Fibroblast of skin of right quadriceps (primary cell): ENCODE measurements at regions not wholly inside any gene's neighbourhood (a gene's known extent, or its start where the extent isn't known, plus 50 kb on each side); places are given as distances from the start of the nearest gene placed in this dataset.

ENCODE experiments used
- DNase-seq: peaks from one replicate; pipeline ENCODE4 v3.0.0-alpha.2; 2013

DNA sequence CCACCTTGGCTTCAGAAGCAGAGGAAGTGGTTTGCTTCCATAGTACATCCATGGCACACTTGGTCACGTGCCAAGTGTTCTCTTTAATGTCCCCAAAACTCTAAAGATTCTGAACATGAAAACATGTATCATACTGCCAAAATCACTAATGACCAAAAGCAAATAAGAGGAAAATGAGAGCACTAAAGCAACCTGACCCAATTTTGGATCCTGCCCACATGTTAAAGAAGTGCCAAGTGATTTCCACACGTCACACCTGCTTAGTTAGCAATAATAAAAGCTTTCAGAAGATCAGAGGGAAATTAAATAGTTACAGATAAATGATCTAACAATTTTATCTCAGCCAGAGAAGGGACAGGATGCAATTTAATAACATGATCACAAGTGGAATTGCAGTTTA is 1170.0 kb downstream of the XPNPEP1 start:
- no peak for DNase-seq

DNA sequence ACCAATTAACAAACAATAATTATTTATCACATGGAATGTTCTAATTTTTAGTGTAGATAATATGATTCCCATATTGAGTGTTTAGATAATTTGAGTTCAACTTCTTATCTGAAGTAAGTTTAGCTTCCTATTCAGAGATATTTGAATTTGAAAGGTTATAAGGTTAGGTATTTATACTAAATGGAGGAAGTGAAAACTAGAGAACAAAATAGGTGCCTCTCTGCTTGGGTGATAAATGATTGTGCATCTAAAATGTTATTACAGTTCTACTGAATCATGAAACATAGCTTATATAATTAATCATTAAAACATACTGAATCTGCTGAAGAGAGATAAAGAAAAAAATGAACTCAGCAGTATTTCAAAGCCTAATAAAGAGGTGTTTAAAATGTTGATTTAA is 1174.3 kb downstream of the XPNPEP1 start:
- DNase-seq, result no peak

DNA sequence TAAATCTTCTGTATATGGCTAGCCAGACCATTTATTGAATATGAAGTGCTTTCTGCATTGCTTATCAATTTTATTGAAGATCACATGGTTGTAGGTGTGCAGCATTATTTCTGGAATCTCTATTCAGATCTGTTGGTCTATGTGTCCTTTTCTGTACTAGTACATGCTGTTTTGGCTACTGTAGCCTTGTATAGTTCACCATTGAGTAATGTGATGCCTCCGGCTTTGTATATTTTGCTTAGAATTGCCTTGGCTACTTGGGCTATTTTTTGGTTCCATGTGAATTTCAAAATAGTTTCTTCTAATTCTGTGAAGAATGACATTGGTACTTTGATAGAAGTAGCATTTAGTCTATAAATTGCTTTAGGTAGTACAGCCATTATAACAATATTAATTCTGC is 1187.2 kb downstream of the XPNPEP1 start:
- DNase-seq, result no peak

DNA sequence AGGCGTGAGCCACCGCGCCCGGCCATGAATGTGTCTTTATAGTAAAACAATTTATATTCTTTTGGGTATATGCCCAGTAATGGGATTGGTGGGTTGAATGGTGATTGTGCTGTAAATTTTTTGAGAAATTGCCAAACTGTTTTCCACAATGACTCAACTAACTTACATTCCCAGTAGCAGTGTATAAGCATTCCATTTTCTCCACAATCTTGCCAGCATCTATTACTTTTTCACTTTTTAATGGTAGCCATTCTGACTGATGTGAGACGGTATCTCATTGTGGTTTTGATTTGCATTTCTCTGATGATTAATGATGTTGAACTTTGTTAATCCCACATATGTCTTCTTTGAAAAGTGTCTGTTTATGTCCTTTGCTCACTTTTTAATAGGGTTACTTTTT is 1187.9 kb downstream of the XPNPEP1 start:
- peak; percentile 94 for DNase-seq

DNA sequence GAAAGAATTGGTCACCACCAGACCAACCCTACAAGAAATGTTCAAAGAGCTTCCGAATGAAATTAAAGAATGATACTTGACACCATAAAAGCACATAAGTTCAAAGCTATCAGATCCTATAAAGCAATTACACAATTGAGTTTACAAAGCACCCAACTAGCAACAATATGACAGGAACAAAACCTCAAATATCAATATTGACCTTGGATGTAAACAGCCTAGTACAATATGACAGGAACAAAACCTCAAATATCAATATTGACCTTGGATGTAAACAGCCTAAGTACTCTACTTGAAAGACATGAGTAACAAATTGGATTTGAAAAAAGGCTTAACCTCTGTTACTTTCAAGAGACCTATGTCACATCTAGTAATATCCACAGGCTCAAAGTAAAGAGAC is 1201.4 kb downstream of the XPNPEP1 start:
- DNase-seq, result no peak

DNA sequence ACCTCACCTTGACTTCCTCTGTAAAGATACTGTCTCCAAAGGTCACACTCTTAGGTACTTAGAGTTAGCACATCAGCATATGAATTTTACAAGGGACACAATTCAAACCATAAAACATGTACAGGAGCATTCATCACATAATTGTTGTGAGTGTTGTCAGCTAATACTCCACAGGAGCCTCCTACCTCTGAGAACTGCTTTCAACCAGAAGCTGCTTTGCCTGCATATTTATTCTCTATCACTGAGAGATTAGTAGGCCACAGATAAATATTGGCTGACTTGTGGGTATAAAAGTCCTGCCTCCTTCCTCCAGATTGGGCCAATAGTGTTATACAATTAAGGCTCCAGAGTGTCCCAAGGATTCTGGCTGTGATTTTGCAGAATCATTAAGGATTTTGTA is 1207.0 kb downstream of the XPNPEP1 start:
- no peak for DNase-seq

DNA sequence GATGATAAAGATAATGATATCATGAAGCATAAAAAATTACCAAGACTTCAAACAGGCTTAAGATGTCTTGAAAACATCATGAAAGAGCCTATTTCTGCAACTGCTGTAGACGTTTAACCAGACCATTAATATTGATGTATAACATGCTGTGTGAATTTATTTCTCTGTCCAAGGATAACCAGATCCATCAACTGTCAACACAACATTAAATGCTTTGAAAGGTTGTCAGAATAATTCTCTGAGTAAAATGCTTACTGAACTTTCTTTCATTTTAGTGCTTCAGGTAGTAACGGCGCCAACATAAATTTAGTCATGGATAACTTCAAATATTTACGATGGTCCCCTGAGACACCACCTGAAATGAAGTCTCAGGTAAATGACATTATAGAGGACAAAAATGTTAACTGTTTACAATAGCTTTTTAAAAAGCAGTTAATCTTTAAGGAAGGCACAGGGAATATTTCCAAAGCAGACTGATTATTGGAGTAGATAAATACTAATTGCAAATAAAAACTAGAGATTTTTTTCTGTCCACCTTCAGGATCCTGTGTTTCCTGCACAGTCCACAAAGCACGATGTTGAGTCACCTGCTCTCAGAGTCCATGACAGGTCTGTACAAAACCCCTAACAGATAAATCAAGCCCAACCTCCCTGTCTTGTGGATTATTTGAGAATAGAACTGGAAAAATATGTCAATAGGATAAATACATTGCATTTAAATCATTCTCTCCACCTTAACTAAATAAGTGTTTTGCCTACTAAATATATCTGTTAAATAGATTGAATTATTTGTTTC is 1213.2 kb downstream of the XPNPEP1 start:
- DNase-seq, result no peak

DNA sequence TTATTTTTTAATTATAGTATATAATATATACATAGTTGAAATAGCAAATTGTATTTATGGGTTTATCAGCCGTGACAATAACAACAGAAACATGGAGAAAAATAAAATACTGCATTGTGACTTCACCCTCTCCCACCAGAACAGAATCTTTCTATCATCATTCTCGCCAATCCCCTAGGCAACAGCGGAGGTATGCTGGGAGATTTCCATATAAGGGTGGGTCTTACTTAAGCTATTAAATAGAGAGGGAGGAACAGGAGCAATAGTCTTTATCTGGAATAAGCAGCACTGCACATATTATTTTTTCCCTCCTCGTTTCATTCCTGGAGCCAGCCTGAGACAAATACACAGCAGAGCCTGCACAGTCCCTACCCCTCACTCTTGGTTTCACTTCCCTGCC is 1214.9 kb downstream of the XPNPEP1 start:
- no peak for DNase-seq

DNA sequence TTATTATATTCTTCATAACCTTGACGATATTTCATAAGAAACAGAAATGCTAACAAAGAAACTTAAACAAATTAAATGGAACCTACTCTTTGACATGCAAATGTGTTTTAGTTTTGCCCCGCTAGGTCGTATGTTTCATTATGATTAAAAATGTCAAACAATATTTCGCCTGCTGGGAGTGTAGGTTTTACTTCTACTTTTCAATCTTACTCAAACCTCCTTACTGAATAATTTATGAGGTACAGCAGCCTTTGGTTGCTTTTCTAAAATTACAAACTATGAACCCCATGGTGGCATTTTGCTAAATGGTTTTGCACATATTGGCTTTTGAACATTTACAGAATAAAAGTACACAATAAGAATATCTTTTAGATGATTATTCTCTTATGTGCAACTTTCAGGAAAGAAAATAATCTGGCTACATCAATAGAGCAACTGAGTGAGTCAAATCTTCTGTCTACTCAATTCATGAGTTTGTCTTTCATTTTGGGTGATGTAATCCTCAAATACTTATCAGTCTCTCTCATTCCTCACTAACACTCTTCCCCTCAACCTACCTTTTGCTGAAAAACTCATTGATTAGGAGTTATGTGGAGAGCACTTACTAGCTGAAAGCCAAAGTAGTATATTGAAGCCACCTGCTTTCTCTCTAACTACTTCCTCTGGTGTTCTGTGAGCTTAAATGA is 1226.4 kb downstream of the XPNPEP1 start:
- no peak for DNase-seq

DNA sequence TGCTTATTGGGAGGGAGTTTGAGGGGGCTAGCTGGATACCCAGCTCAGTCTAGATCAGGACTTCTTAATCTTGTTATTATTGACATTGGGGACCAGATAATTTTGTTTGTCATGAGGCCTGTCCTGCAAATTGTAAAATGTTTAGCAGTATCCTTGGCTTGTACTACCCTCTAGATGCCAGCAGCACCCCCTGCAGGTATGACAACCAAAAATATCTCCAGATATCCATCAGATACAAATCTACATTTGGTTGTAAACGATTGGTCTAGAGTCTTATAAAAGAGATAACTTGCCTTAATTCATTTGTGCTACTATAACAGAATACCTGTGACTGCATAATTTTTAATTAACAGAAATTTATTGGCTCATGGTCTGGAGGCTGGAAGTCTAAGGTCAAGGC is 1232.2 kb downstream of the XPNPEP1 start:
- no peak for DNase-seq

DNA sequence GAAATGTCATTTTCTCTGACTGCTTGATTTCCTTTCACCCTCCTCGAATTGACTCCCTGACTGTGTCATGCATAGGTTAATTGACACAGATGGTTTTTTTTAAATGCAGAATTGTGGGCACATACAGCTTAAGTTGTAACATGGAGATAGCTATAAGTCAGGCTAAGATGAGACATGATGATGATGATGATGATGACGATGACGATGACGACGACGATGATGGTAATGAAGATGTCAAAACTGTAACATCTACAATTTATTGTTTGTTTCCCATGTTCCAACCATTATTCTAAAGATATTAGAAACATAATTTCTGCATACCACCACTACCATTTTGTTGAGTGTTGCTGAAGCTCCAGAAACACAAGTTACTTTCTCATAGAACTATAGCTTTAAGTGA is 1232.8 kb downstream of the XPNPEP1 start:
- no peak for DNase-seq

DNA sequence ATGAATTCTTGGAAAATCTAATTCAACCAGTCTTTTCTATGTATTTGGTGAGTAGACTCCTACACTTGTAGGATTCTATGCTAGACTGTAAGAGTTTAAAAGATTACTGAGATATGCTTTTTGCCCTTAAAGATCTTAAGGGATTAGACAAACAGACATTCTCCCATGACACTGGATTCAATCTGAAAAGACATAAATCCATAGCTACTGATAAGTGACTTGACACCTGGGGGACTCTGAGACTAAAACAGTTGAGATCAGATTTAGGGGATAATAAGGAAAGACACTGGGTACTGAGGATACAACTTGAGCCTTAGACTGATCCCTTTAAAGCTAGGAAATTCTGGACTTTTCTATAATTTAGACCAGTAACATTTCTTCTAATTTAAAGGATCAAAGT is 1233.4 kb downstream of the XPNPEP1 start:
- DNase-seq, result no peak

DNA sequence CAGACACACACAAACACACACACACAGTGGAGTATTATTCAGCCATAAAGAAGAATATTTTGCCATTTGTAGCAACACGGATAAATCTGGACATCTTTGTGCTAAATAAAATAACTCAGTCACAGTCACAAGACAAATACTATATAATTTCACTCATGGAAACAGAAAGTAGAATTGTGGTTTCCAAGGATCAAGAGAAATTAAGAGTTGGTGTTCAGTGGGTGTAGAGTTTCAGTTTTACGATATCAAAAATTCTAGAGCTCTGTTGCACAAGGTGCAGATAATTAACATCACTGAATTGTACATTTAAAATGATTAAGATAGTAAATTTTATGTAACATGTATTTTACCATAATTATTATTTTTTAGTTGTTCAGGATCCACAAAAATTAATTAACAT is 1235.0 kb downstream of the XPNPEP1 start:
- no peak for DNase-seq

DNA sequence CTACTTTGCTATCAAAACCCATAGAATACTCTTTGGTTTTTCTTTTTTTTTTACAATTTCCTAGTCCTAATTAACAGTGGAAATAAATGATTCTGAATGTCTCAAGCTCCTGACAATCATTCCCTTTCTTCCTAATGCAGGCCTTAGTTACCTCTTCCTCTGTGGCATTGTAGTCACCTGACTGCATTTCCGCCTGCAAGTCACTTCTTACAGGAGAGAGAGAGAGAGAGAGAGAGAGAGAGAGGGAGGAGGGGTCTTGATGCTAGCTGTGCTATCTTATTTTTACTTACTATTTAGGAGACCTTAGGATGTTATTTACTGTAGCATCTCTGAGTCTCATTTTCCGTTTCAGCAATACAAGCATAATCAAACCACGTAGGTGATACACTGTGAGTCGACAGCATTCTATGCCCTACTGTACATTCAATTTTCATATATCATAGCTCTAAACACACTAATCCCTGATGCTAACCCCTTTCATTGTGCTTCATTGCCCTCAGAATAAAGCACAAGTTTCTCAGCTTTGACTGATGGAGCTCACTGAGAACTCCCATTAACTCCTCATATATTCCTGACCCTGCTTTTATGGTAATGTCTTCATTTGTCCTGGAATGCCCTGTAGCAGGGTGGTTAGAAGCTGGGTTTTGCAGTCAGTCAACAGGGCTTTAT is 1237.3 kb downstream of the XPNPEP1 start:
- no peak for DNase-seq

DNA sequence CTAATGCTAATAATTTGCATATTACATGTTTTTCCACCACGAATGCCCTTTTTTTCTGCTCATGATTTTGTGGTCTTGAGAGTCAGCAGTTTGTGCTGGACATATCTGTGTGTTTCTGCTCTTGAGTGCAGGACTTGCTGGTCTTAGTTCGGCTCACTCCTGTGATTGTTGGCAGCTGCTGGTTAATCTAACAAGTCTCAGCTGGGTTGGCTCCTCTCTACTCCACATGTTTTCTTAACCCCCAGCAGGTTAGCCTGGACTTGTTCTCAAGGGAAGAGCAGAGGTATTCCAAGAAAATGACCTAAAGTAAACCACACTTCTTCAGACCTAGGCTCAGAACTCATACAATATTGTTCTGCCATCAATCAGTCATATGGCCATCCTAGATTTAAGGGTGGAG is 1238.9 kb downstream of the XPNPEP1 start:
- peak; percentile 25 for DNase-seq

DNA sequence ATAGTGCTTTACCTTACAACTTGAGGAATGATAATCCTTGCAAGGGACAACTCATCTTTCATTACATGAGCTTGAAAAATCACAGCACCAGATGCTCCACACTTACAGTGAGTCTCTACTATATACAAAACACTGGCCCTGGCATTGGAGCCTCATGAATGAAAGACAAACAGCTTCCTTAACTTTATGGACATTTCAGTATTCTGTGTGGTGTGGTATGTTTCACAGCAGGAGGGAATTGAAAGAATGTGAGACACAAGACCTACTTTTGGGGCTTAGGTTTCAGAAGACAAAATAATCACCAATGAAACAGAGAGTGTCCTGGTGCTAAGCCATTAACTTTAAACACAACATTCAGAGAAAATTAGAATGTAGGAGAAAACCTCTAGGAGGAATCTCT is 1249.6 kb downstream of the XPNPEP1 start:
- peak; percentile 31 for DNase-seq

DNA sequence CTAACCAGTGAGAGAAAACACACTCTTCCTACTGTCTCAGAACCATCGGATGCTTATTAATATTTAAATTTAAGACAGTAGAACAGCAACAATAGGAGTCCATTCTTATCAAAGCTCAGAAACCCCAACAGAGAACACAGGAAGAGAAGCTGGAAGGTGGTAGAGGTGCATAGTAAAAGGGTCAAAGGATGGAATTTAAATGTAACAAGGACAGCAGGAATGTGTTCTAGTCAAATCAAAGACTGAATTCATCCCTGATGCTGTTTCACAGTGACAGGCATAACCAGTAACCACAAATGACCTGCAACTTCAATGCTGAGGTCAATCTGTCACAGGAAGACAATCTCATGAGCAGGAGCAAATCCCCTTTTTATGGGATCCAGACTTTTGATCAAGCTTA is 1259.7 kb downstream of the XPNPEP1 start:
- DNase-seq, result no peak

DNA sequence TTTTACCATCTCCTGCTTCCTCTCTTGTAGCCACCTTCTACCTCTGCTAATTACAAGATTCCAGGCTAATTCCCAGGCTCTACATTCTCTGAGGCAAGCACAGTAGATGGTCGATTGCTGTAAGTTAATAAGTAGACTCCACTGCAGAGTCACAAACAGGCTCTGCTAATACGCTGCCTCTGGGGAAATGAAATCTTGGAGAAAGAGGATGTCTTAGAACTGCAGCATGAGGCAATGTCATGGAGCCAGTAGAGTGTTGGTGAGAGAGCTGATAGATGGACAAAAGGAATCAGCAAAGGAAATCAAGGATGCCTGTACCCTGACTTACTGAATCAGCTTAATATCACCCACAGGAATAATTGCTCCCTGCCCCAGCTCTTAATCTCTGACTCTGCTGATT is 1260.3 kb downstream of the XPNPEP1 start:
- DNase-seq, result no peak

DNA sequence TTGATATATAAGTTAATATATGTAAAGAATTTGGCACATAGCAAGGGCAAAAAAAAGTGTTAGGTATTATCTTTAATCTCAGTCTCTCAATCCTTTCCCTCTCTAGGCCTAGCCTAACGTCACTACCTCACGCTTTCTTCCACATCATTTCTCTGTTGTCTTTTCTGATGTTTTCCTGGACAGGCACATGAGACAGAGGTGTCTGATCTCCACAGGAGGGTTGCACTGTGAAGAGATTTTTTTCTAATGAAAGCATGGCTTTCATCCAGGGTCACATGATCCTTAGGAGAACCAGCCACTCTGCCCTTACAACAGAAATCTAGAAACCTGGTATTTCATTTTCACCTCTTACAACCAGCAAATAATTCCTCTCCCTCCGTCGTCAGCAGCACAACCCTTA is 1268.3 kb downstream of the XPNPEP1 start:
- DNase-seq, result no peak

DNA sequence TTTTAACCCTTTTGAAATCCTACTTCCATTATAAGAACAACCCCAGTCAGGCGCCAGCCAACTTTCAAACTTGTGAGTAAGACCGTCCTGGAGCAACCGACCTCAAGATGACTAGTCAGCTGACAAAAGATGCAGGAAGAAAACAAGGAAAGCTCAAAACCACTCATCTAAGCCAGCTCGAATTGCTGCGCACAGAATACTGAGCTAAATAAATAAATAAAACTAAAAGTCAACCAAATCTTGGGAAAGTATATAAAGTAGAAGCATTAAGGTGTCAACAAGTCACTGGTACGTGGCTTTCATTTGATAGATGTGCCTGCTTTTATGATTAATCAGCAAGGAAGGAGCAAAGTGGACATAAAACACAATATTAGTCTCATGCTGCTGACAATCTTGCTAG is 1269.8 kb downstream of the XPNPEP1 start:
- peak; percentile 66 for DNase-seq

DNA sequence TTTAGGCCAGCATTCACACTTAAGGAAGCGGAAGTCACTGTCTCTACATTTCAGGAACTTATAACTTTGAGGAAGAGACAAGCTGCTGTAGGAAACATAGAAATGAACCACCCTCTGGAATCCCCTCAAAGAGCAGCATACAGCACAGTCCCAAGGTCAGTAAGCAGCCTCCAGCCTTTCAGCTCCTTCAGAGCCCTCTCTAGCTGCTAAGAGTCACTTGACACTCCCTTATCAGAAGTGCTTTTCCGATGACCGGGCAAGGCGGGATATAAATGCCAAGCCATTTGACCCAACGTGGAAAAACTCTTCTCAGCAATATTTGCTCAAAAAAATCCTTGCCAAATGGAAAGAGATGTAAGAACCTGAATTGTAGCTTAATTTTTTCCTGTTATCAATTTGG is 1284.3 kb downstream of the XPNPEP1 start:
- no peak for DNase-seq

DNA sequence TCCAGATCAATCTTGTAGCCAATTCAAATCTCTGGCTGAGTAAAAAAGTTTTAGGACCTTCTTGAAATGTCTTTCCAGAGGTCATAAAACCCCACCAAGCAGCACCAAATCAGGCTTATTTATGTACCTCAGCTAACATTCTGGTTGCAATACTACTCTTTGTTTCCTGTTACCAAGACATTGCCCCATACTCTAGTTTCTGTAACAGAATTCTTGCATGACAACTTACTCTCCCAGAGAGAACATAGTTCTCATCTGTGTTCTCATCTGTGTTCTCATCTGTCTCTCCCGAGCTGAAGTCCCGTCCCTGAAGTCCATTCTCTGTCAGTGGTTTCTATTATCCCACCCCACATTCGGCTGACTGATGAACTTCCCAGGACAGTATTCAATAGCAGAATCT is 1285.1 kb downstream of the XPNPEP1 start:
- no peak for DNase-seq

DNA sequence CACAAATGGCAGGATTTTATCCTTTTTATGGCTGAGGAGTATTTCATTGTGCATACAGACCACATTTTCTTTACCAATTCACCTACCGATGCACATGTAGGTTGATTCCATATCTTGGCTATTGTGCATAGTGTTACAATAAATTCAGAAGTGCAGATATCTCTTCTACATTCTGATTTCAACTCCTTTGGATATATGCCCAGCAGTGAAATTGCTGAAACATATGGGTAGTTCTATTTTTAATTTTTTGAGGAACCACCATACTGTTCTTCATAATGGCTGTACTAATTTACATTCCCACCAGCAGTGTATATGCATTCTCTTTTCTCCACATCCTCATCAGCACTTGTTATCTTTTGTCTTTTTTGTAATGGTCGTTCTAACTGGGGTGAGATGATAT is 1290.3 kb downstream of the XPNPEP1 start:
- peak; percentile 3 for DNase-seq

DNA sequence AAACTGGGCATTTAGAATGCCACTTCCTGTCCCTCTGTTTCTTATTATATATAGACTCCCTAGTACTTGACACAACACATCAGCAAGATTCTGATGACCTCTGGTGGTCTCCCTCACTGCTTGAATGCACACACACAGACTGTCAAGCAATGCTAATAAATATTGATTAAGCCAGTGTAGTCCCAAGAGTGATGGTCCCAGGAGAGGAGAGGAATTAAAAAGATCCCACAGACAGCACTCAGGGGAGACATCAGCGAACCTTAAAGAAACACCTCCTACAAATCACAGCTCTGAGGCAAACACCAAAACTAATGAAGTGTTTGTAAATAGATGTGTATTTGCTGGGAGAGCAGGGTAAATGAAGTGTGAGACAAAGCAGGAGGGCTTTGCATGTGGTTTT is 1291.2 kb downstream of the XPNPEP1 start:
- DNase-seq, result no peak
